HG03108 (cell line): ENCODE measurements at regions not wholly inside any gene's neighbourhood (a gene's known extent, or its start where the extent isn't known, plus 50 kb on each side); places are given as distances from the start of the nearest gene placed in this dataset.

ENCODE experiments used
- ATAC-seq: cut with Tn5 transposase; IDR thresholded peaks from one replicate; pipeline ENCODE4 v1.9.1; 2021; ENCODE audit warnings: moderate library complexity; ENCODE audit not compliant: unreplicated experiment

GRCh38 chr14:53330441-53330840 is 177.3 kb upstream of the DDHD1 start:
- ATAC-seq, result no peak

- no peak for ATAC-seq
These were observed 175.7 kb upstream of the DDHD1 start for GRCh38 chr14:53328841-53329240.

- ATAC-seq, result no peak
These were observed 174.6 kb upstream of the DDHD1 start for GRCh38 chr14:53327716-53328115.

GRCh38 chr14:53325176-53325806 is 172.2 kb upstream of the DDHD1 start:
- ATAC-seq, result no peak

GRCh38 chr14:53316504-53316903 is 163.4 kb upstream of the DDHD1 start:
- no peak for ATAC-seq

GRCh38 chr14:53310412-53310811 is 157.3 kb upstream of the DDHD1 start:
- ATAC-seq, result peak; percentile 78

GRCh38 chr14:53306911-53307310 is 153.8 kb upstream of the DDHD1 start:
- no peak for ATAC-seq

GRCh38 chr14:53306267-53306721 is 153.2 kb upstream of the DDHD1 start:
- ATAC-seq, result no peak

- ATAC-seq, result no peak
These were observed 151.7 kb upstream of the DDHD1 start for GRCh38 chr14:53304726-53305381.

- no peak for ATAC-seq
These were observed 143.0 kb upstream of the DDHD1 start for GRCh38 chr14:53295985-53296582.

- no peak for ATAC-seq
These were observed 142.2 kb upstream of the DDHD1 start for GRCh38 chr14:53295372-53295771.

- no peak for ATAC-seq
These were observed 133.2 kb upstream of the DDHD1 start for GRCh38 chr14:53286301-53286700.

- no peak for ATAC-seq
These were observed 132.7 kb upstream of the DDHD1 start for GRCh38 chr14:53285821-53286220.

- no peak for ATAC-seq
These were observed 131.9 kb upstream of the DDHD1 start for GRCh38 chr14:53285064-53285463.

GRCh38 chr14:53278602-53279506 is 125.7 kb upstream of the DDHD1 start:
- no peak for ATAC-seq

GRCh38 chr14:53273671-53274072 is 120.5 kb upstream of the DDHD1 start:
- no peak for ATAC-seq

GRCh38 chr14:53265025-53265424 is 111.9 kb upstream of the DDHD1 start:
- ATAC-seq, result no peak

- no peak for ATAC-seq
These were observed 107.8 kb upstream of the DDHD1 start for GRCh38 chr14:53260928-53261327.

- no peak for ATAC-seq
These were observed 107.2 kb upstream of the DDHD1 start for GRCh38 chr14:53260286-53260685.

- ATAC-seq, result no peak
These were observed 99.0 kb upstream of the DDHD1 start for GRCh38 chr14:53252141-53252540.

- no peak for ATAC-seq
These were observed 95.9 kb upstream of the DDHD1 start for GRCh38 chr14:53249059-53249458.
